ENCODE measurements at regions not wholly inside any gene's neighbourhood (a gene's known extent, or its start where the extent isn't known, plus 50 kb on each side); places are given as distances from the start of the nearest gene placed in this dataset.

GRCh38 chr12:42923156-42923555, 333.6 kb upstream of the PRICKLE1 start:
- no peak for TF ChIP-seq CTCF (IDR thresholded peaks at IDR 0.05; ENCODE audit: poor library complexity, severe bottlenecking)
- Histone ChIP-seq H3K4me3 (ENCODE audit: severe bottlenecking) (no peak overlapping the region), H3K36me3 (ENCODE audit: low read depth) (no peaks in the 10 kb centered on the region), H3K27me3 (ENCODE audit: insufficient read depth, poor library complexity, severe bottlenecking) (no peaks in the 10 kb centered on the region), H3K27ac (ENCODE audit: poor library complexity, severe bottlenecking) (no peak overlapping the region), H3K4me1 (ENCODE audit: insufficient read depth, poor library complexity, severe bottlenecking) (peaks cover 5% of the 10 kb centered on the region), H3K9me3 (ENCODE audit: severe bottlenecking) (no peaks in the 10 kb centered on the region)
- DNase-seq (ENCODE audit: low spot score), result no peak
- ATAC-seq (ENCODE audit: low read depth), result no peak

- peaks cover 5% of the 10 kb centered on the region for H3K4me1 ChIP-seq (ENCODE audit: insufficient read depth, poor library complexity, severe bottlenecking)
- H3K27ac ChIP-seq (ENCODE audit: poor library complexity, severe bottlenecking), result no peak overlapping the region
- H3K9me3 ChIP-seq (ENCODE audit: severe bottlenecking), result no peaks in the 10 kb centered on the region
- H3K27me3 ChIP-seq (ENCODE audit: insufficient read depth, poor library complexity, severe bottlenecking), result no peaks in the 10 kb centered on the region
- no peak for TF ChIP-seq CTCF (IDR thresholded peaks at IDR 0.05; ENCODE audit: poor library complexity, severe bottlenecking)
- no peak for DNase-seq (ENCODE audit: low spot score)
- no peaks in the 10 kb centered on the region for H3K36me3 ChIP-seq (ENCODE audit: low read depth)
- H3K4me3 ChIP-seq (ENCODE audit: severe bottlenecking), result no peak overlapping the region
- ATAC-seq (ENCODE audit: low read depth), result no peak
These were observed 332.9 kb upstream of the PRICKLE1 start for GRCh38 chr12:42922505-42922850.

- ATAC-seq (ENCODE audit: low read depth) (peak; percentile 66; the same call in 2 of the 3 replicates), DNase-seq (ENCODE audit: low spot score) (no peak)
- H3K9me3 ChIP-seq (ENCODE audit: severe bottlenecking), result no peaks in the 10 kb centered on the region
- no peaks in the 10 kb centered on the region for H3K27me3 ChIP-seq (ENCODE audit: insufficient read depth, poor library complexity, severe bottlenecking)
- H3K4me3 ChIP-seq (ENCODE audit: severe bottlenecking), result no peak overlapping the region
- TF ChIP-seq CTCF (IDR thresholded peaks at IDR 0.05; ENCODE audit: poor library complexity, severe bottlenecking), result no peak
- H3K4me1 ChIP-seq (ENCODE audit: insufficient read depth, poor library complexity, severe bottlenecking), result peaks cover 5% of the 10 kb centered on the region
- H3K27ac ChIP-seq (ENCODE audit: poor library complexity, severe bottlenecking), result no peak overlapping the region
- H3K36me3 ChIP-seq (ENCODE audit: low read depth), result no peaks in the 10 kb centered on the region
These were observed 332.4 kb upstream of the PRICKLE1 start for GRCh38 chr12:42921741-42922504.

GRCh38 chr12:42919691-42920090, 330.1 kb upstream of the PRICKLE1 start:
- Histone ChIP-seq H3K27me3 (ENCODE audit: insufficient read depth, poor library complexity, severe bottlenecking) (no peaks in the 10 kb centered on the region), H3K4me1 (ENCODE audit: insufficient read depth, poor library complexity, severe bottlenecking) (peaks cover 5% of the 10 kb centered on the region), H3K36me3 (ENCODE audit: low read depth) (no peaks in the 10 kb centered on the region), H3K27ac (ENCODE audit: poor library complexity, severe bottlenecking) (no peak overlapping the region), H3K9me3 (ENCODE audit: severe bottlenecking) (no peaks in the 10 kb centered on the region), H3K4me3 (ENCODE audit: severe bottlenecking) (no peak overlapping the region)
- no peak for DNase-seq (ENCODE audit: low spot score)
- no peak for TF ChIP-seq CTCF (IDR thresholded peaks at IDR 0.05; ENCODE audit: poor library complexity, severe bottlenecking)
- no peak for ATAC-seq (ENCODE audit: low read depth)

- Histone ChIP-seq H3K4me3 (ENCODE audit: severe bottlenecking) (no peak overlapping the region), H3K4me1 (ENCODE audit: insufficient read depth, poor library complexity, severe bottlenecking) (peaks cover 5% of the 10 kb centered on the region), H3K9me3 (ENCODE audit: severe bottlenecking) (peaks cover 1% of the 10 kb centered on the region), H3K27me3 (ENCODE audit: insufficient read depth, poor library complexity, severe bottlenecking) (no peaks in the 10 kb centered on the region), H3K36me3 (ENCODE audit: low read depth) (no peaks in the 10 kb centered on the region), H3K27ac (ENCODE audit: poor library complexity, severe bottlenecking) (no peak overlapping the region)
- ATAC-seq (ENCODE audit: low read depth) (no peak), DNase-seq (ENCODE audit: low spot score) (no peak)
- TF ChIP-seq CTCF (IDR thresholded peaks at IDR 0.05; ENCODE audit: poor library complexity, severe bottlenecking), result no peak
These were observed 328.9 kb upstream of the PRICKLE1 start for GRCh38 chr12:42918443-42918842.
